ENCODE measurements at regions not wholly inside any gene's neighbourhood (a gene's known extent, or its start where the extent isn't known, plus 50 kb on each side); places are given as distances from the start of the nearest gene placed in this dataset.
"Not testable (repeated sequence)": the region's sequence is repeated elsewhere in the genome, so short reads cannot be mapped to it uniquely, and the experiment has no call there.

GRCh38 chr5:143918961-143919360 lies 107.0 kb downstream of the HMHB1 start:
- TF ChIP-seq CTCF (conservative IDR thresholded peaks at IDR 0.05; ENCODE audit: low read depth, low read length) = no peak
- no peak overlapping the region for H3K4me3 ChIP-seq (ENCODE audit: low read depth, low read length)
- DNase-seq (ENCODE audit: low read depth) = no peak

DNA sequence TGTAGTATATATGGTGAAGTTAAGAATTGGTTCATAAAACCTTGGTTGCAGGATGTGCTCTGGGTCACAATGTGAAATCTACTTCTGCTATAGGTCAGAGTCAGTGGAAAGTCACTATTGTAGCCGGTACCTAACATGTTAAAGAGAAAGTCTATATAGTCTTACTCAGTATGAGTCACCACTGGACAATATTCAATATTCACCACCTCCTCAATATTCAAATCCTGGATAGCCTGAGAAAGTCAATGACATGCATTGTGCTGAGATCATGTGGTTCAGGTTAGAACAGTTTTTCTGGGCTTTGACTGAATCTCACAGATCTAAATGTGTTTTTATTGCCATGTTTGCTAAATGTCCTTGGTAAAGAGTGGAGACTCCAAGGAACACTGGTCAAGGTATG lies 108.8 kb downstream of the HMHB1 start:
- DNase-seq (ENCODE audit: low read depth) = no peak
- no peak for TF ChIP-seq CTCF (conservative IDR thresholded peaks at IDR 0.05; ENCODE audit: low read depth, low read length)
- no peak overlapping the region for H3K4me3 ChIP-seq (ENCODE audit: low read depth, low read length)

GRCh38 chr5:143921525-143922311 lies 109.8 kb downstream of the HMHB1 start:
- DNase-seq (ENCODE audit: low read depth) = no peak
- no peak overlapping the region for H3K4me3 ChIP-seq (ENCODE audit: low read depth, low read length)
- TF ChIP-seq CTCF (conservative IDR thresholded peaks at IDR 0.05; ENCODE audit: low read depth, low read length) = no peak

DNA sequence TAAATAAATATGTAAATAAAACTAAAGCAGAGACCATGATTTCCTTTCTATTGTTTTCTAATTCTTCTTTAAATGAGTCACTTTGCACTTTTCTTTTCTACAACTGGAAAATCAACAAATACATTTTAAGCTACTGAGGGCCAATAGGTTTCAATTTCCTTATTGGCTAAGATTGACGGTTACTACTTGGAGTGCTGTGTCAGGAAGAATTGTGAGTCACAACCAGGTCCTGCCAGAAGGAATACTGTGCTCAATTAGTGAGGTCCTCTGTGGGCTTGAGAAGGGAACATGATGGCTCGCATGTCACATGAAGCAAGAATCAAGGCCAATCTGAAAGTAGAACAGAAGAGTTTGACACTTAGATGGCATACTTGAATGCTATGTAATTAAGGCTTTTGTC lies 110.8 kb downstream of the HMHB1 start:
- DNase-seq (ENCODE audit: low read depth) = no peak
- H3K4me3 ChIP-seq (ENCODE audit: low read depth, low read length) = no peak overlapping the region
- TF ChIP-seq CTCF (conservative IDR thresholded peaks at IDR 0.05; ENCODE audit: low read depth, low read length) = no peak

DNA sequence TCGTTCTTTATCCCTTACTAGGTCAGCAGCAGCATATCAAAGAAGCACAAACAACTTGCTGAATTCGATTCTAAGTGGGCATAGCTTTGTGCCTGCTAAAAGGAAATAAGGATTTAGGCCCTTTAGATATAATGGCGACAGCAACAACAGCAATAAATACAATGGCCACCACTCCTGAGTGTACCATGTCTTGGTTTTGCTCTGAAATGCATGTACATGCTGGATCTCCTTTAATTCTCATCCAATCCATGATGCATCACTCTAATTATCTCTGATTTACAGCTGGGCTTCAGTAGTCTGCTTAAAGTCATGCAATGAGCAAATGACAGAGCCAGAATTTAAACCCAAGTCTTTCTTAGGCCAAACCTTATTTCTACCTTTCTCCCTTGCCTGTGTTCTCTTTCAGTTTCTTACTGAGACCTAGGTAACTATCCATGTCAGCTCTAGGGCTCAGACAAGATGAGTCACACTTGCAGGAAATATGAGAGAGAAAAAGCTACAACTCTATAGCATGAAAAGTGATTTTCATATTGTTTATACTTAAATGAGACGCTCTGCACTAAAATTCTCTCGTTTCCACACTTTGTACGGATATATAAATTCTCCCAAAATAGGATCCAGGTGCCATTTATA lies 111.8 kb downstream of the HMHB1 start:
- no peak for TF ChIP-seq CTCF (conservative IDR thresholded peaks at IDR 0.05; ENCODE audit: low read depth, low read length)
- H3K4me3 ChIP-seq (ENCODE audit: low read depth, low read length) = no peak overlapping the region
- DNase-seq (ENCODE audit: low read depth) = no peak

- no peak for DNase-seq (ENCODE audit: low read depth)
Observed at GRCh38 chr5:143924311-143924978, 112.5 kb downstream of the HMHB1 start.

DNA sequence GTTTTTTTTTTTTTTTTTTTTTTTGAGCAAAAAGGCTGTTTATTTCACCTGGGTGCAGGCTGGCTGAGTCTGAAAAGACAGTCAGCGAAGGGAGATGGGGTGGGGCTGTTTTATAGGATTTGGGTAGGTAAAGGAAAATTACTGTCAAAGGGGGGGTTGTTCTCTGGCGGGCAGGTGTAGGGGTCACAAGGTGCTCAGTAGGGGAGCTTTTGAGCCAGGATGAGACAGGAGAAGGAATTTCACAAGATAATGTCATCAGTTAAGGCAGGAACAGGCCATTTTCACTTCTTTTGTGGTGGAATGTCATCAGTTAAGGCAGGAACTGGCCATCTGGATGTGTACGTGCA lies 113.0 kb downstream of the HMHB1 start:
- not testable (repeated sequence) for DNase-seq (ENCODE audit: low read depth); H3K4me3 ChIP-seq (ENCODE audit: low read depth, low read length)

More at GRCh38 chr5:143924311-143924978, 112.5 kb downstream of the HMHB1 start:
- TF ChIP-seq CTCF (conservative IDR thresholded peaks at IDR 0.05; ENCODE audit: low read depth, low read length) = no peak
- H3K4me3 ChIP-seq (ENCODE audit: low read depth, low read length) = no peak overlapping the region

Measured in epithelial cell of proximal tubule (primary cell).